ENCODE measurements at regions not wholly inside any gene's neighbourhood (a gene's known extent, or its start where the extent isn't known, plus 50 kb on each side); places are given as distances from the start of the nearest gene placed in this dataset.

- in situ Hi-C loops (cut with MboI; ENCODE audit: low sequenced_read_pairs in 4 of 4) (no loop called here), intact Hi-C loops (cut with DNase I; ENCODE audit: low total_unique reads) (no loop called here)
- Histone ChIP-seq H3K27ac (no peak overlapping the region), H3K9me3 (no peaks in the 10 kb centered on the region), H3K4me1 (no peaks in the 10 kb centered on the region), H3K4me3 (no peak overlapping the region), H3K36me3 (no peaks in the 10 kb centered on the region), H3K27me3 (no peaks in the 10 kb centered on the region)
- ATAC-seq: no peak
- TF ChIP-seq POLR2A (IDR thresholded peaks at IDR 0.05) (no peak), CTCF (IDR thresholded peaks at IDR 0.05 in 4 of 5, conservative IDR thresholded peaks at IDR 0.05 in 1 of 5) (no peak)
- no peak for DNase-seq
Measured at GRCh38 chr5:125002727-125003598, 256.5 kb upstream of the ZNF608 start.

DNA sequence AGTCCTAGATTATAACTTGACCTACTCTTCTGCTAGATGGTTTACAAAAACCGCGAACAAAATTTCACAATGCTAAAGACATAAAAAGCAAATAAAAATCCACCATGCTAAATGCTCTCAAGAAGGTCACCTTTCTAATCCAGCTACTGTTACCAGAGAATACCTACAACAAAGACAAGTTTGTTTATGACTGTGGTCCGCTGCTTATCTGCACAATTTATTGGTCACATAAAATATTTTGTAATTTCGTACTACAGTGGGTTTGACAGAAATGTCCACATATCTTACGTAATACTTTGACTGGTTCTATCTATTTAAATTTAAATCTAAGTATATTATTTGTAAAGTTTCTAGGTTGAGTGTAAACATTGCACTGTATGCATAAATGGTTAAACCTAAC, 257.6 kb upstream of the ZNF608 start:
- intact Hi-C loops (cut with DNase I; ENCODE audit: low total_unique reads) (no loop called here), in situ Hi-C loops (cut with MboI; ENCODE audit: low sequenced_read_pairs in 4 of 4) (no loop called here)
- ATAC-seq: no peak
- H3K4me3 ChIP-seq: no peak overlapping the region
- TF ChIP-seq POLR2A (IDR thresholded peaks at IDR 0.05): no peak
- no peak for TF ChIP-seq CTCF (IDR thresholded peaks at IDR 0.05 in 4 of 5, conservative IDR thresholded peaks at IDR 0.05 in 1 of 5)
- DNase-seq: no peak
- no peaks in the 10 kb centered on the region for H3K4me1 ChIP-seq
- no peak overlapping the region for H3K27ac ChIP-seq
- no peaks in the 10 kb centered on the region for H3K9me3 ChIP-seq
- no peaks in the 10 kb centered on the region for H3K27me3 ChIP-seq
- H3K36me3 ChIP-seq: no peaks in the 10 kb centered on the region

DNA sequence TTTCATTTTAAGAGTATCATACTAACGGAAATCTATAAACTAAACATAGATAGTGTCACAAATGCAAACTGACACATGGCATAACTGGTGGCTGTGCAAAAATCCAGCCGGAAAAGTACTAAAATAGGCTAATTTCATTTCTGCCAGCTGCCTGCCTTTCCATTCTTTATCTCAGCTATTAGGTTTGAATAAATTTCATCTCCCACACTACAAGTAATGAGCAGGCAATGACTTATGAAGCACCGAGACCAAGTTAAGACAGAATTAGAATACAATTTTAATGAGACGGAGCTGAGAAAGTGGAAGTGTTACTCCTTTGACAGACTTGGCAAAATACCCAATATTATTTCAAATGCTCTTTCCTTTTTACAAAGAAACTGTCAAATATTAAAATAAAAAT, 258.8 kb upstream of the ZNF608 start:
- Histone ChIP-seq H3K9me3 (no peaks in the 10 kb centered on the region), H3K27ac (no peak overlapping the region), H3K4me3 (no peak overlapping the region), H3K4me1 (no peaks in the 10 kb centered on the region), H3K36me3 (no peaks in the 10 kb centered on the region), H3K27me3 (no peaks in the 10 kb centered on the region)
- in situ Hi-C loops (cut with MboI; ENCODE audit: low sequenced_read_pairs in 4 of 4) (no loop called here), intact Hi-C loops (cut with DNase I; ENCODE audit: low total_unique reads) (no loop called here)
- no peak for ATAC-seq
- no peak for TF ChIP-seq POLR2A (IDR thresholded peaks at IDR 0.05)
- TF ChIP-seq CTCF (IDR thresholded peaks at IDR 0.05 in 4 of 5, conservative IDR thresholded peaks at IDR 0.05 in 1 of 5): no peak
- no peak for DNase-seq

DNA sequence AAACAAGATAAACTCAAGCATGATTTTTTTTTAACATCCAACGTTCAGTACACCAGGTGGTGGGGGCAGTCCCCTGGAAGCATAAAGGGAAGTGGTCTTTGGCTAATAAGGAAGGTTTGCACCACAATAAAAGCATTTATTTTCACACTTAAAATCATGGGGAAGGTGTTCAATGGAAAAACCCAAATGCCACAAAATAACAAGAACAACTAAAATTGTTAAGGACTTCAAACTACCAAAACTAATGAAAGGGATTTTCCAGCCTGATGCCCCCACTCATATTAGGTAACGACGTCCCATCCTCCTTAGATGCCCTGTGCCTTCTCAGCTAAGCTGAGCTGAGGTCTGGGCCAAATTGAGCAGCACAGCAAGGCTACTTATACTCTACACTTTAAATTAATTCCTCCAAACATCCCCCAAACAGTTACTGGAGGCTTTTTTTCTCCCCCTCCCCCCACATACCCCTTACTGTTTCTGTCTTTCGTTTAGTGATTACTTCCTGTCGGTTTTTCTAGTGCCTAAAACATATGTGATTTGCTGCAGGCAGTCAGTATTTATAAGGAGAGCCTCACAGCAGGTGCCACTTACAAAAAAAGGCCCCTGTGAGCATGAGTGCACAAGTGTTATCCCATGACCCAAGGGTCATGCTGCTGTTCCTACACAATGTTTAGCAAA, 259.7 kb upstream of the ZNF608 start:
- in situ Hi-C loops (cut with MboI; ENCODE audit: low sequenced_read_pairs in 4 of 4): no loop called here
- no peaks in the 10 kb centered on the region for H3K4me1 ChIP-seq
- no peak overlapping the region for H3K27ac ChIP-seq
- DNase-seq (no peak), ATAC-seq (no peak)
- intact Hi-C loops (cut with DNase I; ENCODE audit: low total_unique reads): no loop called here
- no peaks in the 10 kb centered on the region for H3K27me3 ChIP-seq
- no peak for TF ChIP-seq POLR2A (IDR thresholded peaks at IDR 0.05)
- no peak for TF ChIP-seq CTCF (IDR thresholded peaks at IDR 0.05 in 4 of 5, conservative IDR thresholded peaks at IDR 0.05 in 1 of 5)
- H3K9me3 ChIP-seq: no peaks in the 10 kb centered on the region
- no peaks in the 10 kb centered on the region for H3K36me3 ChIP-seq
- H3K4me3 ChIP-seq: no peak overlapping the region

Data from gastrocnemius medialis (tissue), 4 donors.